IMR-90 (cell line): ENCODE measurements at regions not wholly inside any gene's neighbourhood (a gene's known extent, or its start where the extent isn't known, plus 50 kb on each side); places are given as distances from the start of the nearest gene placed in this dataset.

Source experiments
- BHLHE40 ChIP-seq: fragments of 150-350 bp; IDR thresholded peaks from 2 replicates; pipeline ENCODE4 v1.6.1; 2016; ENCODE audit warnings: mild to moderate bottlenecking, low read depth, low read length
- CTCF ChIP-seq: conservative IDR thresholded peaks from 2 replicates; pipeline ENCODE4 v1.5.1; 2012; ENCODE audit warnings: mild to moderate bottlenecking, low read depth, low read length, improper control_type of control experiment
- FOS ChIP-seq: fragments of 150-350 bp; IDR thresholded peaks from 2 replicates; pipeline ENCODE4 v1.6.1; 2016; ENCODE audit warnings: low read depth, low read length
- RAD21 ChIP-seq: IDR thresholded peaks from 2 replicates; pipeline ENCODE4 v1.6.1; 2012; ENCODE audit warnings: low read length, improper control_type of control experiment

- TF ChIP-seq CTCF (no peak), BHLHE40 (no peak), FOS (no peak), RAD21 (no peak)
Observed at GRCh38 chr2:194252127-194252526, 1404.9 kb upstream of the SLC39A10 start.
